ENCODE measurements at regions not wholly inside any gene's neighbourhood (a gene's known extent, or its start where the extent isn't known, plus 50 kb on each side); places are given as distances from the start of the nearest gene placed in this dataset.

DNA sequence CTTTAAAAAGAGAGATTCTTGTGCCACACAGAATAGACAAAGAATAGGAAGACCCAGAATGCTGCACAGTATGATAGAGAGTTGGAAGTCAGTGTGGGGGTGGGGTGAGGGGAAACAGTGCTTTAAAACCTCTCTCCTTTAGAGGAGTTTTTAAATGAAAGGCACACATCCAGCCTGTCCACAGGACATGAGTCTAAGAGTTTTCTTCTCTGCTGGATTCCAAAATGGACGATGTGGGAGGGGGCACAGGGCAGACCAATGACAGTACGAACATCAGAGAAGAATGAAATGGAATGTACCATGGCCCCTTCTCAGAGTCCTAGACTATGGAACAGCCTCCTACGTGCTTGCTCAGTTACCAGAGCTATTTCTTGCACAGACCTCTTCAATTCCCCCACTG is 458.2 kb upstream of the DAB1 start:
- Histone ChIP-seq H3K27ac (ENCODE audit: low read depth, low read length) (no peak overlapping the region), H3K4me1 (ENCODE audit: control insufficient read depth in 1 of 2, insufficient read depth in 2 of 2, low read length in 2 of 2) (no peaks in the 10 kb centered on the region), H3K27me3 (ENCODE audit: insufficient read depth, low read length) (no peaks in the 10 kb centered on the region), H3K36me3 (ENCODE audit: control insufficient read depth in 1 of 2, insufficient read depth in 2 of 2, low read length in 2 of 2) (no peaks in the 10 kb centered on the region), H3K9me3 (ENCODE audit: control insufficient read depth in 1 of 2, insufficient read depth in 1 of 2, low read depth in 1 of 2, low read length in 2 of 2) (no peaks in the 10 kb centered on the region), H3K4me3 (replicated peaks in 1 of 2; ENCODE audit: low read depth in 1 of 2, low read length in 2 of 2) (no peak overlapping the region), H2AFZ (ENCODE audit: low read depth, low read length, poor library complexity, severe bottlenecking) (no peak overlapping the region), H4K20me1 (ENCODE audit: insufficient read depth) (no peaks in the 10 kb centered on the region), H3K9ac (ENCODE audit: low read length) (no peak overlapping the region), H3K79me2 (ENCODE audit: insufficient read depth, low read length) (no peaks in the 10 kb centered on the region), H3K9me2 (ENCODE audit: insufficient read depth) (no peaks in the 10 kb centered on the region), H3K4me2 (ENCODE audit: low read length) (no peak overlapping the region)
- intact Hi-C loops (cut with micrococcal nuclease): no loop called here
- RAD21 ChIA-PET (ENCODE audit: low non-redundant PET in 1 of 2, low total read pairs in 2 of 2, uncharacterized antibody in 2 of 2, unreplicated experiment in 2 of 2): no interaction called here
- DNase-seq (ENCODE audit: low read depth, low spot score): no peak
- TF ChIP-seq EZH2phosphoT487 (IDR thresholded peaks at IDR 0.05; ENCODE audit: borderline replicate concordance) (no peak), YY1 (IDR thresholded peaks at IDR 0.05; ENCODE audit: extremely low read depth, insufficient replicate concordance, low read depth, low read length) (no peak), SRF (IDR thresholded peaks at IDR 0.05; ENCODE audit: low read depth) (no peak), TCF7L2 (IDR thresholded peaks at IDR 0.05; ENCODE audit: borderline replicate concordance, extremely low read depth, insufficient read depth, insufficient read length) (no peak), POLR2A (IDR thresholded peaks at IDR 0.05; ENCODE audit: borderline replicate concordance, extremely low read depth, insufficient read depth, insufficient read length) (no peak), EZH2 (IDR thresholded peaks at IDR 0.05) (no peak), RAD21 (IDR thresholded peaks at IDR 0.05; ENCODE audit: low read depth) (no peak), CEBPB (IDR thresholded peaks at IDR 0.05; ENCODE audit: low read depth) (no peak), ZFX (IDR thresholded peaks at IDR 0.05) (no peak), SIN3A (IDR thresholded peaks at IDR 0.05; ENCODE audit: low read depth) (no peak), ZNF274 (IDR thresholded peaks at IDR 0.05; ENCODE audit: low read depth, low read length) (no peak), FOSL1 (IDR thresholded peaks at IDR 0.05; ENCODE audit: low read depth) (no peak), POLR2AphosphoS5 (IDR thresholded peaks at IDR 0.05; ENCODE audit: low read depth, low read length) (no peak)
- TF ChIP-seq, protein P1, sequence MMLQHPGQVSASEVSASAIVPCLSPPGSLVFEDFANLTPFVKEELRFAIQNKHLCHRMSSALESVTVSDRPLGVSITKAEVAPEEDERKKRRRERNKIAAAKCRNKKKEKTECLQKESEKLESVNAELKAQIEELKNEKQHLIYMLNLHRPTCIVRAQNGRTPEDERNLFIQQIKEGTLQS (IDR thresholded peaks at IDR 0.05): no peak
- TF ChIP-seq, protein P2, sequence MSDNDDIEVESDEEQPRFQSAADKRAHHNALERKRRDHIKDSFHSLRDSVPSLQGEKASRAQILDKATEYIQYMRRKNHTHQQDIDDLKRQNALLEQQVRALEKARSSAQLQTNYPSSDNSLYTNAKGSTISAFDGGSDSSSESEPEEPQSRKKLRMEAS (IDR thresholded peaks at IDR 0.05): no peak
- TF ChIP-seq, protein P3, sequence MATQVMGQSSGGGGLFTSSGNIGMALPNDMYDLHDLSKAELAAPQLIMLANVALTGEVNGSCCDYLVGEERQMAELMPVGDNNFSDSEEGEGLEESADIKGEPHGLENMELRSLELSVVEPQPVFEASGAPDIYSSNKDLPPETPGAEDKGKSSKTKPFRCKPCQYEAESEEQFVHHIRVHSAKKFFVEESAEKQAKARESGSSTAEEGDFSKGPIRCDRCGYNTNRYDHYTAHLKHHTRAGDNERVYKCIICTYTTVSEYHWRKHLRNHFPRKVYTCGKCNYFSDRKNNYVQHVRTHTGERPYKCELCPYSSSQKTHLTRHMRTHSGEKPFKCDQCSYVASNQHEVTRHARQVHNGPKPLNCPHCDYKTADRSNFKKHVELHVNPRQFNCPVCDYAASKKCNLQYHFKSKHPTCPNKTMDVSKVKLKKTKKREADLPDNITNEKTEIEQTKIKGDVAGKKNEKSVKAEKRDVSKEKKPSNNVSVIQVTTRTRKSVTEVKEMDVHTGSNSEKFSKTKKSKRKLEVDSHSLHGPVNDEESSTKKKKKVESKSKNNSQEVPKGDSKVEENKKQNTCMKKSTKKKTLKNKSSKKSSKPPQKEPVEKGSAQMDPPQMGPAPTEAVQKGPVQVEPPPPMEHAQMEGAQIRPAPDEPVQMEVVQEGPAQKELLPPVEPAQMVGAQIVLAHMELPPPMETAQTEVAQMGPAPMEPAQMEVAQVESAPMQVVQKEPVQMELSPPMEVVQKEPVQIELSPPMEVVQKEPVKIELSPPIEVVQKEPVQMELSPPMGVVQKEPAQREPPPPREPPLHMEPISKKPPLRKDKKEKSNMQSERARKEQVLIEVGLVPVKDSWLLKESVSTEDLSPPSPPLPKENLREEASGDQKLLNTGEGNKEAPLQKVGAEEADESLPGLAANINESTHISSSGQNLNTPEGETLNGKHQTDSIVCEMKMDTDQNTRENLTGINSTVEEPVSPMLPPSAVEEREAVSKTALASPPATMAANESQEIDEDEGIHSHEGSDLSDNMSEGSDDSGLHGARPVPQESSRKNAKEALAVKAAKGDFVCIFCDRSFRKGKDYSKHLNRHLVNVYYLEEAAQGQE (IDR thresholded peaks at IDR 0.05; ENCODE audit: low read depth): no peak
- no peak for ATAC-seq
- POLR2A ChIA-PET: no interaction called here
- CTCF ChIA-PET: no interaction called here
- BruUV-seq (replicated peaks): no TSS peak
